ELR (cell line): ENCODE measurements at regions not wholly inside any gene's neighbourhood (a gene's known extent, or its start where the extent isn't known, plus 50 kb on each side); places are given as distances from the start of the nearest gene placed in this dataset.
A peak's percentile ranks its signal among the peaks of the same experiment; 100 is the strongest.

Source experiments
- DNase-seq: peaks from one replicate; pipeline ENCODE4 v3.0.0-alpha.2; 2015; ENCODE audit warnings: low read depth

DNA sequence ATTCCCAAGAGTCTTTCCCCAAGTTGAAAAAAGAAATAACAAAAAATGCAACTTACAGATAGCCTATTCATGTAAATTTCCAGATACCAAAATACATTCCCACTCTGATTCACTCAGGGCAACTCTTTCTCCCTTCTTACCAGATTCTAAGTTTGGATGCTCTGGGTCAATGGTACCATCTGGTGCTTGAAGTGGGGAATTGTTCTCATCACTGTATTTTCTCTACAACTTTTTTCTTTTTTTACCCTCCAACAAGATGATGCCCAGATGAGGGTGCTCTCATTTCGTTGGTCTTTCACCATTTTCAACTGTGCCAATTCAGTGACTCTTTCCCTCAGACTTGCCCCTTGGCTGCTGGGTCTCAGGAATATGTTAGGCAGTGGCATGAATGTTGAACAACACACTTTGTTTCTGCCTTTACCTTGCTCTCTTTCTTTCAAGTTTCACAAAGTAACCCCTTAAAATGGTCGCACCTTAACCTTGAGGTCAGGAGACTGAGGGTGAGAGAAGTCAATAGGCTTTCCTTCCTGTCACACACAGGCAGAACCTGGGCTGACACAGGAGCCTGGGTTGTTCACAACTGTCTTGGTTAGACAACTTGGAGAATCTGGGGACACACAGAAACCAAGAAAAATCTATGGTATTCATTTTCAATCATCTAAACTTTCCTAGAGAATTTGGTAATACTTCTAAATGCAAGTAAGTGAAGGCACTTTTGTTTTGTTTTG, 330.7 kb upstream of the SLCO3A1 start:
- DNase-seq = peak; percentile 3

DNA sequence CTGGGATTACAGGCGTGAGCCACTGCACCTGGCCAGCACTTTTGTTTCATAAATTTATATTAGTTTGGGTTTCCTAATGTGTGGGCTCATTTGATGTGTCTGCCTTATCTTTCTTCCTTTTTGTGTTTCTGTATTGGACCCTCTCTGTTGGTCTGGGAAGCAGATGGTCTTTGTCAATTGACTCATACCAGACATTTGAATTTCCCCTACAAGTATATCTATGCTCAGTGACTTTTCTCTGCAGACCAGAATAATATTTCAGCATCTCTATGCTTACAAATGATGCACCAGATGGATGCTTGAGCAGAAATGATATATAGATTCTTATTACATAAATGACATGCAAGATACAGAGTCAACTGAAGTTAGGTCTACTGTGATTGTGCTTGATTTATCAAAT, 329.9 kb upstream of the SLCO3A1 start:
- DNase-seq = no peak

DNA sequence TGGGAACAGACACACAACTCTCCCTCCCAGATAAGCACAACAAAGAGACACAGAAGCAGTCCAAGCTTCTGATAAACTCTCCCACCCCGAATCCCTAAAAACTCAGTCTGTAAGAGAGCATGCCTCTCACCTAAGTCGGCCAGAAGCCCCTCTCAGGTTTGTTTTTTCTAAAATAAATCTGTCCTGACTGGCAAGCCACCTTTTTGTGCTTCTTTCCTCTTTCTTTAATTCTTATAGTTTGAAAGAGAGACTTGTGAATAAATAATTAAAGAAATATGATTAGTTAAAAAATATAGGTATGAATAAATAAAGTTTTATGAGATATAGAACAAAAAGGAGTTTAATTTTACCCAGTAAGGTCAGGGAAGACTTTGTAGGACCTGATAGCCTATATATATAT, 329.0 kb upstream of the SLCO3A1 start:
- no peak for DNase-seq

DNA sequence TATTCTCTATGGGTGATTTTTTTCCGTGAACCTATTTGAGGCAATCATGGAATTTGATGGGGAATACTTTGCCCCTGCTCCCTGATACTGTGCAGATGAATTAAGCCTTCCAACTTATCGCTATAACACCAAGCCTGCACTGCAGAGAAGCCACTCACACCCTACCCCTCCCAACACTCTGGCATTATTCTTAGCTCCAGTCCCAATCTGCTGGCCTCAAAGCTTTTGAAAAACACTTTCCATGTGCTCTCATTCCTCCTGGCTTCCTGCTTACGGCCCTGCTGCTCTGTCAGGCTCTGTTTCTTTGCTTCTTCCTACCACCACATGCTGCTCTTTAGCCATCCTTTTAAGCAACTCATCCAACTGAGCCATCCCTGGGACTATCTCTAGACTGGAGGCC, 327.8 kb upstream of the SLCO3A1 start:
- no peak for DNase-seq

DNA sequence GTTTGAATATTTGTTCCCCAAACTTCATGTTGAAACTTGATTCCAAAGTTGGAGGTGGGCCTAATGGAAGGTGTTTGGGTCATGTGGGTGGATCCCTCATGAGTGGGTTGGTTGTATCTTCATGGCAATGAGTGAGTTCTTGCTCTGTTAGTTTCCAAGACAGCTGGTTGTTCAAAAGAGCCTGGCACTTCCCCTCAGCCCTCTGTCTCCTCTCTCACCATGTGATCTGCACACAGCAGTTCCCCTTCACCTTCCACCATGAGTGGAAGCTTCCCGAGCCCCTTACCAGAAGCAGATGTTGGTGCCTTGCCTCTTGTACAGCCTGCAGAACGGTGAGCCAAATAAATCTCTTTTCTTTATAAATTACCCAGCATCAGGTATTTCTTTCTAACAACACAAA, 327.1 kb upstream of the SLCO3A1 start:
- no peak for DNase-seq

DNA sequence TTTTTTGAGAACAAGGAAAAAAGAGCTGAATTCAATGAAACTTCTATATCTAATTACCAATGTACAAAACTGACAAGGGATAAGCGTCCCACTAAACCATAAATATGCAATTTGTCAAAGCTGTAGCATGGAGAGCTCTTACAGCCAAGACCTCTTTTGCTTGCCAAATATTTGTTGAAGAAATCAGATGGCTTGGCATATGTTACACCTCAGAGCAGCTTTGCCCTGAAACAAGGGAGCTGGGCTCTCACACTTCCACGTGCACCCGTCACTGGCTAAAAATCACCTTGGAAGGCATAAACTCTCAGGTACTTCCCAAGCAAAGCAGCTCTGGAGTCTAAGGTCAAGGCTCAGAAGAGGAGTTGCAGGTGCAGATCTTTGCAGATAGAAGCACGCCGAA, 324.7 kb upstream of the SLCO3A1 start:
- no peak for DNase-seq

DNA sequence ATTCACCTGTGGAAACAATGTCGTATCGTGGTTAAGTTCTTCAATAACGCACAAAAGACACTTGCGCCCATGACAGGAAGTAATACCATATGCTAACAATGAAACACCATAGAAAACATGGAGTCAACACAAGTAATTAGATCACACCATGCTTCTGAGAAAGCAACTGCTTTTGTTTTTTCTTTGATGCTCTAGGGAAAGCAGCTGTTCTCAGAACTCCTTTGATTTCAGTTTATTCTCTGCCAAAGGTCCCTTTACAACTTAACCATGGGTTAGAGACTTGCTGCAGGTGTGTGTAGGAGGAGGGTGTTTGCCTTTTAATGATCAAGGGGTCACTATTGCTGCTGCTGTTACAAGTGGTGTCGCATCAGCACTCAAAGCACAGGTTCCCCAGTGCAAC, 324.0 kb upstream of the SLCO3A1 start:
- DNase-seq = no peak

DNA sequence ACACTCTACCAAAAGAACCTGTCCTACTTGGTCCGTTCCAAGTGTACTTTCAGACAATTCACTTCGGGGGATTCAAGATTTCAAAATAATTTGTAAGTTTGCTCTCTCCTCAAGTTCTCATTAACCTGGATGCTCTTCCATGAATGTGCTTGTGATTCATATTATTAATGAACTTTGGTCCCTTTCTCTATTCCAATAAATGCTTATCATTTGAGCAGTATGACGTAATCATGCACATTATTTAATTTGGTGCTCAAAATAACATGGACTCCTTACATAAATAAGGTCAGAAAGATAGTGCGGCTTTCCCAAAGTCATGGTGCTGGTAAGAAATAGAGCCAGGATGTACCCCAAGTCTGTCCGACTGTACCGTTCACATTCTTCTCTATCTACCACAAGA, 323.2 kb upstream of the SLCO3A1 start:
- DNase-seq = no peak

DNA sequence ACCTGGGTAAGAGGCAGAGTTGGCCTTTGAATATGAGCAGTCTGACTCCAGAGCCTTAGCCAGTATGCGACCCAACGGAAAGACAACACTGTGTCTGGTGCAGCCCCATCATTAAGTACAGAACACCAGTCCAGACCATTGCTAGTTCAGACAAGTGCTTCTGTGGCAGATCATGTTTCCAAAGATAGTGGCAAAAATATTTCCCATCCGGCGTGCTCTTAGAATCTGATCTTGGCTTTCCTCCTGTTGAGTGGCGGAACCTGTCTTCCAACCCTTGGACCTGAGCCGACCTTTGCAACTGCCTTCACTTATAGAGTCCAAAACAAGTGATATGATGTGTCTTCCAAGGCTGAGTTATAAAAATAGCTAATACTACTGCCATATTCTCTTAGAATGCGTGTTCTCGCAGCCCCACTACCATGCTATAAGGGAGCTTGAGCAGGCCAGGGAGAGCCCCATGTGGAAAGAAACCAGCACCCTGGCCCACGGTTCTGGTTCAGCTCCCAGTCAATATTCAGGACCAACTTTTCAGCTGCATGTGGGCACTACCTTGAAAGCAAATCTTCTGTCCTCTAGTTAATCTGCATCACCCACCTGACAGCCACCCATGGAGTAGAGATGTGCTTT, 322.4 kb upstream of the SLCO3A1 start:
- no peak for DNase-seq

DNA sequence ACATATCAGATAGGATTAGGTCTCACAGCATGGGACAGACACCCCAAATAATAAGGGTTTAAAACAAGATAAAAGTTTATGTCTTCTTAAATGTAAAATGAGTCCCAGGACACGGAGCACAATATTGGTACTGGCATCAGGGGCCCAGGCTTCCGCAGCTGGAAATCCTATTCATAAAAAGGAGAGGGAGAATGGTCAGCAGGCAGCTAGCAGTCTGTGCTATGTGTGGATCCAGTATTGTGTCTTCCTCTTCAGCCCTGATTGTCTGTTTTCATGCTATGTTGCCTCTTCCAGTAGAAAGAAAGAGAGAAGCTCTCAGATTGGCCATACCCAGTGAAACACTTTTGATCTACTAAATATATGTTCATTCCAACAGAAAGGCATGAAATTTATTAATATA, 319.3 kb upstream of the SLCO3A1 start:
- DNase-seq = no peak

DNA sequence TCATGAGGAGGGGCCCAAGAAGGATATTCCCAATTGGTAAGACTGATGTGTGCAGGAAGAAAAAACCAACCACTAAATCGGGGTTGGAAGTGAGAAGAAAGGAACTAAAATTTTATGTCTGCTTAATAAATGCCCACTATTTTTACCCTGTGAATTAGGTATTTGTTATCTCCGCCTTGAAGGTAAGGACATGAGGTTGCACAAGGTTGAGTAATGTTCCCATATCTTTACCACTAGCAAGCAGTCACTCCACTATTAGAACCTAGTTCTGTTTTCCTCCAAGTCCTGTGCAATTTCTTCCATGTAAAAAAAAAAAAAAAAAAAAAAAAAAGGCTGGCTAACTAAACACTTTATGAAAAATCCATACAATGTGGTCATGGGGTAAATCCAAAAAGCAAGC, 318.5 kb upstream of the SLCO3A1 start:
- DNase-seq = no peak

DNA sequence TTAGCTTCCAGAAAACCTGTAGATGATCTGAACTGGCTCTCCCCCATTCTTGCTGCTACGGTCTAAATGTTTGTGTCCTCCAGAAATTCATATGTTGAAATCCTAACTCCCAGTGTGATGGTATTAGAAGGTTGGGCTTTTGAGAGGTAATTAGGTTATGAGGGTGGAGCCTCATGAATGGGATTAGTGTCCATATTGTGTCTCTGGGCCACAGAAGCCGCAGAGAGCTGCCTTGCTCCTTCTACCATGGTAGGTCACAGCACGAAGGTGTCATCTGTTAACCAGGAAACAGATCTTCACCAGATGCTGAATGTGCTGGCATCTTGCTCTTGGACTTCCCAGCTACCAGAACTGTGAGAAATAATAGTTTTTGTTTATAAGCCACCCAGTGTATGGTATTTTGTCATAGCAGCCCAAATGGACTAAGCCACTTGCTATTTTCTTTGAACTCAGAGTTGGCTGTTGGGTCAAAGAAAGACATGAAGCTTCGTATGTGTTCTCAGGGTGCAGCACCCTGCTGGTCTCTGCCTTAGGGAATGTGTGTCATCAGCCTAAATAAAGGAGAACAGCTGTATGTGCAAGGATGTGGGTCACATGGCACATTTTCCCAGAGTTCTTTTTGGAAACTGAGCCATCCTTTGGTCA, 317.5 kb upstream of the SLCO3A1 start:
- no peak for DNase-seq

DNA sequence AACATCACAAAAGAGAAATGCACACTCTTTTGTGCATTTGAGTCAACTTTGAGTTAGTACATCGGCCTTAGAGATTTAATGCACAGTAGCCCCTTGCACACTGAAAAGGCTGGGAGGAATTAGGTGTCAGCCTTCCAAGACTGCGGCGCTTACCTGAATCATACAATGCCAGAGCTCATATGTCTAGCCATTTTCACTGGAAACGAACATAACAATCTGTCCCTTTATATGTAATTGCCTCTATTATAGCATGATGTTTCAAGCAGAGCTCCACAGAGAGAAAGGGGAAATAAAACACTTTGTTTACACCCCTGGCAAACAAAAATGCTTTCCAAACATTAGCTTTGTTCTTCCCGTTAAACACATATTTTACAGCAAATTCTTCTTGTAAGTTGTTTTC, 315.7 kb upstream of the SLCO3A1 start:
- DNase-seq = no peak

DNA sequence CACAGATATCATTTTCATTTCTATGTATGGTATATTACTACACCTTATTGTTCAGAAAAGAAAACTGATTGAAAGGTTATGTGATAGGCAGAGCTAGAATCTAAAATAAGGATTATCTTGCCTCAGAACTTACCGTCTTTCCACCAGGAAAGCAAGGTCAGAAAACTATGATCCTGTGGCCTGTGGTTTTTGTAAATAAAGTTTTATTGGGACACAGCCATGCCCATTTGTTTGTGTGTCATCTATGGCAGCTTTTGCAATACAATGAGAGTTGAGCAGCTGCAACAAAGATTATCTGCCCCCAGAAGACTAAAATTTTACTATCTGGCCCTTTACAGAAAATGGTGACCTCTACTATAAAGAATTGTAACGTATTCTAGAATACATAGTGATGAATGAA, 314.7 kb upstream of the SLCO3A1 start:
- DNase-seq = no peak

DNA sequence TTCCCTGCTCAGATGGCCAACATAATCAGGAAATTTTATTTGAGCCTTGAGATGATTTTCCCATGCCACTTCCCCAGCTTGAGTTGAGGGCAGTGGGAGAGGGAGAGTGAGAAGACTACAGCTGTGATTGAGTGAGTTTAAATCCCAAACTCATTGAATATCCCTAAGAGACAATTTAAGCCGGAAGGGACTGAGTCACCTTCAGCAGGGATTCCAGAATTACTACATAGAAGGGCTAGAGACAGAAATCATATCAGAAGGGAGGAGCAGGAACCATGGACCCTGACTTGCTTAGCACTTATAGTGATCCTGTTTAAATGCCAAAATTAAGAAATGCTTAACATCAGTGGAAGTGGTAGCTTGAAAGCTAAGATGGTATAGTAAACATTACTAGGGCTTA, 312.2 kb upstream of the SLCO3A1 start:
- no peak for DNase-seq

DNA sequence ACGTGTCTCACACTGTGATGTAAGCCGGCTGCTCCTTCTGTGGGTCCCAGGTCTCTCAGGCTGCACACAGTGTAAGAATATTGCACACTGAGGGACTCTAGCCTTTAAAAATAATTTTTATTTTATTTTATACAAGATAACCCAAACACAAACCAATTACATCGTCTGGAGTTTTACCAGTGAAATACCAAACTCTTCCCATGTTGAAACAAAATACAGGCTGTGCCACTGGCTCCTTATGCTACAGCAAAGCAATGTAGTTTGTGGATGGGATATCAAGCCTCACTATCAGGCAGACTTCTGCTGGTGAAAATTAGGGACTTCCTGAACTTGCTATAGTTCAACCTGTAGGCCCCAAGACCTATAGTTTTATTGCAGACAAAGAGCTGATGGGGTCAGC, 311.3 kb upstream of the SLCO3A1 start:
- DNase-seq = no peak

DNA sequence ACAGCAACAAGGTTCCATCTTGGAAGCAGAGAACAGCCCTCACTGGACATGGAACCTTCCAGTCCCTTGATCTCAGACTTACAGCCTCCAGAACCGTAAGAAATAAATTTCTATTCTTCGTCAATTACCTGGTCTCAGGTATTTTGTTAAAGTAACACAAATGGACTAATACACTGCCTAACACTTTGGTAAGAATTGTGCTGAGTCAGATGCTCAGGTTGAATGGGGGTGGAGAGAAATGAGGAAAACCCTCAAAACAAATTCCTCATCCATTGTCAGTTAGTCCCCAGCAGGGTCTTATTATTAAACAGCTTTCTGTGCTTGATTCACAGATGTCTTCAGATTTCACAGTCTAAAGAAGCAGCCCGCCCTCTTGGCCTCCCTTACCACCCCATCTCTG, 306.2 kb upstream of the SLCO3A1 start:
- DNase-seq = no peak

DNA sequence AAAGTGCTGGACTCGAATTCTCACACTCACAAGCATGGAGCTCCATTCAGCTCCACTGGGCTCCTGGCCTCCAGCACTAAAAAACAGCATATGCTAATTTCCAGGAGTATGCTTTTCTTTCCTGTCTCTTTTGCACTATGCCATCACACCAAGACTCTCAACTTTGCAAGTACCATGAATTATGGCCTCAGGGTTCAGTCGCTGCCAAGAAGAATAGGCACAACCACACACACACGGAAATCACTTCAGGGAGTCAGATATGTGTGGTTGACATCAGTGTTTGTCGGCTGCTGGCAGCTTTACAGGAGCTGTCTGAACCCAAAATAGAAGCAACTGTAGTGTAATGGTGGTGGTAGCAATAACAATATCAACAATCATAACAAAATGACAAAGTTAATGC, 305.0 kb upstream of the SLCO3A1 start:
- DNase-seq = no peak

DNA sequence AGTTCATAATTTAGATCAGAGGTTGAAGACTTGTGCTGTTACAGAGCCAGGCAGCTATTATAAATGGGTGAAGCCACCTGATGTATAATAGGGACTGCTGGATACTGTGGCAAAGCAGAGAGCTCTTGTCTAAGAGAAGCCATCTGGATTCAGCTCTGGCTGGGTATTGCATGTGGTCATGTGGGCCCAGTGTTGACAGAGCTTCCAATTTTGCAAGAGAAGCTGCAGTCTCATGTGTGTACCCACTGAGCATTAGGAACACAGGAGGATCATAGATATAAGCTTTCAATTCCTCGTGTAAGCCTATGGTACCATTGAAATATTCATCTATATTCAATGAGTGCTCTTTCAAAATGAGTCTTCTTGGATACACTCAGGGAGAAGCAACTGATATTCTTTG, 303.9 kb upstream of the SLCO3A1 start:
- no peak for DNase-seq

DNA sequence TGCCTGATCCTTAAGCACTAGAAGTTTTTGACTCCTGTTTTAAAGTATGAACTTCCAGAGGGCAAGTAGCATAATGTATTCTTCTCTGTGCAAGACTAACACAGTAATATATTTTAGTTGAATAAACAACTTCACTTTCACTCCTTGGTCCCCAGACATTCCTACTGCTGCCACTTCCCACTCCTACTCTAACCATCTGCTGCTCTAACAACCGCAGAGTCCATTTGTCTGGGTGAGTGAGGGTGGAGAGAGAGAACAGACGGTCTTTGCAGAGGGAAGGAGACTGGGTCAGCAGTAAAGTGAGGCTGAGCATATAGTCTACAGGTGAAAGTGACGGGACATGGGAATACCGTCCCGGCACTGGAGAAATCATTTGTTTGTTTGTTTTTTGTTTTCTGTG, 301.0 kb upstream of the SLCO3A1 start:
- DNase-seq = no peak

DNA sequence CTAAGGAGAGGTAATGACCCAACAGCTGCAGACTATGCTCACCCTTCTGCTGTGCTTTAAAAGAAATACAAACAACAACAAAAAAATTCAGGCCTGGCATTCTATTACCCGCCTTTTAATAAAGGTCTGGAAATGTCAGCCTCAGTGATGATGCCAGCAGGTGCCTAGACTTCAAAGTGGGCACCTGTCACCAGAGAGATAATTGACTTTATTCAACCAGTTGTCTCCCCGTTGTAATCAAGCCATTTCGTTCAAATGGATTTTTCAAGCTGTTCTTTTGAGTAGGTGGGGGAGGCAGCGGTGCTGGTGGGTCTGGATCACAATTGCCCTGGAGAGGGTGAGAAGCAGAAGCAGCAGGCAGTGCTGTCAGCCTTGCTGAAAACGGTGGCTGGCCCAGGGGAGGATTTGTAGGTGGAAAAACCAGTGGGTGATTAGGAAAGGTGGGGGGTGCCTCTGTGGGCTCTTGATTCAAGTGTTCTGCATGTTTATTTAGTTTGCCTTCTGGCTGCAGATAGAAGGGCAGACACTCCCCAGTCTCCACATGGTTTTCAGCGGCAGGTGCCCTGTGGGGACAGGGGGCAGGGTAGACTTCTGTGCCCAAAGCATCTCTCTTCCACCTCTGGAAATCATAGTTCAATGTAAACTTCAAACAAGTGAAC, 300.2 kb upstream of the SLCO3A1 start:
- no peak for DNase-seq

DNA sequence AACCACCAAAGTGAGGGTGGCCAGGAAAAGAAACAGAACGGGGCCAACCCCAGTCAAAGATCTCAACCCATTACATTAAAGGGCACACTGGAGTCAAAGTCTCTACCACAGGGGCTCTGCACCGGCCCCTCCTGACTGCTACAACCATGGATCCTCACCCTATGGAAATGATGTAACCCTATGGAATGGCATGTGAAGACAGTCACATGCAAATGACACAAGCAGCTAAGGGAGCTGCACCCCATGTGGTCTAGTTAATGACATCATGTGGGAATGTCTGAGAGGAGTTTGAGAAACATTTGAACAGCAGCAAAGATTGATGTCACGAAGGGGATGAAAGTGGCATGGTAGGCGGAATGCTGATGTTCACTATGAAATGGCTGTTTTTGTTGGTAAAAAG, 298.2 kb upstream of the SLCO3A1 start:
- no peak for DNase-seq

DNA sequence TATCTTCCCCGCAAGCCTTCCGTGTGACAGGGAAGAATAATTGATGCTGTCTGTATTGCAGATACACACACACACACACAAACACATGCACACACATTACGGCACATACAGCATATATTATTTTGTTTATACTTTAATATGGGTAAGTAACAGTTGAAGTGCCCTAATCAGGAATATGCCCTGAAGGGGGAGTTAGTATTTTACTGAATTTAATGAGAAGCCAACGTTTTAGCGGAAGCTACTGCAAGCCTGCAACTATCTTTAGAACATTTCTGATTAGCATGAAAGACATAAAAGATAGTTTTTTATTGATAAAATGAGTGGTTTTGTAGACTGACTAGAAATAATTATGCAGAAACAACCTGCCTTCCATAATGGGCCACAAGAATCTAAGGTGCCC, 296.6 kb upstream of the SLCO3A1 start:
- DNase-seq = no peak
